ENCODE measurements at regions not wholly inside any gene's neighbourhood (a gene's known extent, or its start where the extent isn't known, plus 50 kb on each side); places are given as distances from the start of the nearest gene placed in this dataset.

GRCh38 chr2:145017149-145017548 lies 497.2 kb upstream of the ZEB2 start:
- H3K27ac ChIP-seq (ENCODE audit: low read depth, low read length) = no peak overlapping the region
- WGBS, 3 donors = 89 to 92% (median 91%) methylated on average over 1 of the region's 1 CpG

GRCh38 chr2:145016711-145017110 lies 496.8 kb upstream of the ZEB2 start:
- no peak overlapping the region for H3K27ac ChIP-seq (ENCODE audit: low read depth, low read length)

GRCh38 chr2:145015561-145015960 lies 495.6 kb upstream of the ZEB2 start:
- H3K27ac ChIP-seq (ENCODE audit: low read depth, low read length) = no peak overlapping the region
- WGBS, 3 donors = 96 to 99% (median 97%) methylated on average over 2 of the region's 2 CpGs

- WGBS, 3 donors = 88 to 92% (median 88%) methylated on average over 3 of the region's 3 CpGs
- H3K27ac ChIP-seq (ENCODE audit: low read depth, low read length) = no peak overlapping the region
These were observed 492.9 kb upstream of the ZEB2 start for GRCh38 chr2:145012806-145013205.

GRCh38 chr2:145012214-145012670 lies 492.3 kb upstream of the ZEB2 start:
- no peak overlapping the region for H3K27ac ChIP-seq (ENCODE audit: low read depth, low read length)

GRCh38 chr2:145010635-145011034 lies 490.7 kb upstream of the ZEB2 start:
- no peak overlapping the region for H3K27ac ChIP-seq (ENCODE audit: low read depth, low read length)
- 70 to 75% (median 71%) methylated on average over 2 of the region's 2 CpGs for WGBS, 3 donors

More at GRCh38 chr2:145012214-145012670, 492.3 kb upstream of the ZEB2 start:
- WGBS, 3 donors = 53 to 69% (median 62%) methylated on average over 4 of the region's 4 CpGs

GRCh38 chr2:145007960-145008263 lies 488.0 kb upstream of the ZEB2 start:
- H3K27ac ChIP-seq (ENCODE audit: low read depth, low read length) = no peak overlapping the region

GRCh38 chr2:145007093-145007959 lies 487.4 kb upstream of the ZEB2 start:
- WGBS, 3 donors = 55 to 78% (median 66%) methylated on average over 13 of the region's 13 CpGs
- H3K27ac ChIP-seq (ENCODE audit: low read depth, low read length) = no peak overlapping the region

- 90 to 97% (median 97%) methylated on average over 1 of the region's 1 CpG for WGBS, 3 donors
- no peak overlapping the region for H3K27ac ChIP-seq (ENCODE audit: low read depth, low read length)
These were observed 482.7 kb upstream of the ZEB2 start for GRCh38 chr2:145002624-145003023.

GRCh38 chr2:145000376-145000775 lies 480.5 kb upstream of the ZEB2 start:
- H3K27ac ChIP-seq (ENCODE audit: low read depth, low read length) = no peak overlapping the region

- 46 to 58% (median 54%) methylated on average over 1 of the region's 1 CpG for WGBS, 3 donors
- H3K27ac ChIP-seq (ENCODE audit: low read depth, low read length) = no peak overlapping the region
These were observed 480.0 kb upstream of the ZEB2 start for GRCh38 chr2:144999936-145000335.

GRCh38 chr2:144999071-144999875 lies 479.4 kb upstream of the ZEB2 start:
- 49 to 76% (median 61%) methylated on average over 7 of the region's 7 CpGs for WGBS, 3 donors

GRCh38 chr2:144998435-144998834 lies 478.5 kb upstream of the ZEB2 start:
- no peak overlapping the region for H3K27ac ChIP-seq (ENCODE audit: low read depth, low read length)
- WGBS, 3 donors = 61 to 74% (median 62%) methylated on average over 4 of the region's 4 CpGs

More at GRCh38 chr2:144999071-144999875, 479.4 kb upstream of the ZEB2 start:
- H3K27ac ChIP-seq (ENCODE audit: low read depth, low read length) = no peak overlapping the region

- H3K27ac ChIP-seq (ENCODE audit: low read depth, low read length) = no peak overlapping the region
- 31 to 63% (median 33%) methylated on average over 5 of the region's 5 CpGs for WGBS, 3 donors
These were observed 476.4 kb upstream of the ZEB2 start for GRCh38 chr2:144996225-144996795.

- WGBS, 3 donors = 35 to 54% (median 36%) methylated on average over 3 of the region's 3 CpGs
- H3K27ac ChIP-seq (ENCODE audit: low read depth, low read length) = no peak overlapping the region
These were observed 475.6 kb upstream of the ZEB2 start for GRCh38 chr2:144995482-144995881.

- H3K27ac ChIP-seq (ENCODE audit: low read depth, low read length) = no peak overlapping the region
These were observed 470.7 kb upstream of the ZEB2 start for GRCh38 chr2:144990661-144991060.

GRCh38 chr2:144989579-144990270 lies 469.8 kb upstream of the ZEB2 start:
- WGBS, 3 donors = 67 to 75% (median 71%) methylated on average over 2 of the region's 2 CpGs
- no peak overlapping the region for H3K27ac ChIP-seq (ENCODE audit: low read depth, low read length)

More at GRCh38 chr2:144990661-144991060, 470.7 kb upstream of the ZEB2 start:
- WGBS, 3 donors = 93 to 98% (median 95%) methylated on average over 1 of the region's 1 CpG

- no peak overlapping the region for H3K27ac ChIP-seq (ENCODE audit: low read depth, low read length)
These were observed 468.7 kb upstream of the ZEB2 start for GRCh38 chr2:144988591-144988990.

GRCh38 chr2:144986691-144987090 lies 466.8 kb upstream of the ZEB2 start:
- no peak overlapping the region for H3K27ac ChIP-seq (ENCODE audit: low read depth, low read length)
- 88 to 91% (median 91%) methylated on average over 2 of the region's 2 CpGs for WGBS, 3 donors

Measured in adipose tissue (tissue), 3 donors.